WTC11 (cell line): ENCODE measurements at regions not wholly inside any gene's neighbourhood (a gene's known extent, or its start where the extent isn't known, plus 50 kb on each side); places are given as distances from the start of the nearest gene placed in this dataset.

Experiments used
- ATAC-seq: fragments of 200-7000 bp; cut with Tn5 transposase; 2 replicates; pipeline ENCODE4 v1.10.0; 2021; ENCODE audit warnings: mild to moderate bottlenecking, moderate library complexity
- CTCF ChIA-PET: fragments of 300-600 bp; sonication (Branson Sonifier 250); formaldehyde crosslinking; loops from one replicate; lab custom pipeline; 2021; ENCODE audit warnings: antibody characterized with exemption; lab: Charles Lee
- POLR2A ChIA-PET: fragments of 350-600 bp; sonication (Branson Sonifier 250); formaldehyde crosslinking; loops from one replicate; lab custom pipeline; 2021; ENCODE audit warnings: antibody characterized with exemption; lab: Charles Lee
- DNase-seq: peaks from one replicate; pipeline ENCODE4 v3.0.0; 2021; ENCODE audit warnings: low spot score
- H3K27ac Mint-ChIP-seq: 2 replicates; pipeline ENCODE4 v1.8.0; 2021; ENCODE audit warnings: mixed read lengths
- H3K27me3 Mint-ChIP-seq: 2 replicates; pipeline ENCODE4 v1.8.0; 2021; ENCODE audit warnings: low read depth, mild to moderate bottlenecking, moderate library complexity, mixed read lengths
- H3K36me3 Mint-ChIP-seq: 2 replicates; pipeline ENCODE4 v1.8.0; 2021; ENCODE audit warnings: mixed read lengths
- H3K4me1 Mint-ChIP-seq: 2 replicates; pipeline ENCODE4 v1.8.0; 2022; ENCODE audit warnings: mixed read lengths
- H3K4me3 Mint-ChIP-seq: 2 replicates; pipeline ENCODE4 v1.8.0; 2021; ENCODE audit warnings: mild to moderate bottlenecking, moderate library complexity, mixed read lengths
- H3K9me3 Mint-ChIP-seq: 2 replicates; pipeline ENCODE4 v1.8.0; 2021; ENCODE audit warnings: mixed read lengths
- E2F1 ChIP-seq: sonication (generic); formaldehyde crosslinking; IDR thresholded peaks from 2 replicates; pipeline ENCODE4 v1.8.0; 2022; ENCODE audit warnings: mild to moderate bottlenecking, missing genetic modification reagents
- ELF4 ChIP-seq: sonication (generic); formaldehyde crosslinking; IDR thresholded peaks from 2 replicates; pipeline ENCODE4 v1.8.1; 2022; ENCODE audit warnings: low read depth, mild to moderate bottlenecking, moderate library complexity, missing genetic modification reagents
- ERG ChIP-seq: fragments of 250-450 bp; sonication (Bioruptor Pico); IDR thresholded peaks from 2 replicates; pipeline ENCODE4 v1.8.0; 2021; ENCODE audit warnings: mild to moderate bottlenecking
- FOXK1 ChIP-seq: sonication (generic); formaldehyde crosslinking; IDR thresholded peaks from 2 replicates; pipeline ENCODE4 v1.8.0; 2022; ENCODE audit warnings: mild to moderate bottlenecking, moderate library complexity, missing genetic modification reagents
- GABPB1 ChIP-seq: sonication (generic); formaldehyde crosslinking; IDR thresholded peaks from 2 replicates; pipeline ENCODE4 v1.8.1; 2023; ENCODE audit warnings: mild to moderate bottlenecking, missing genetic modification reagents
- JUN ChIP-seq: sonication (generic); formaldehyde crosslinking; IDR thresholded peaks from 2 replicates; pipeline ENCODE4 v1.8.0; 2023; ENCODE audit warnings: mild to moderate bottlenecking, missing genetic modification reagents
- MLX ChIP-seq: sonication (generic); formaldehyde crosslinking; IDR thresholded peaks from 2 replicates; pipeline ENCODE4 v1.8.1; 2023; ENCODE audit warnings: mild to moderate bottlenecking, missing genetic modification reagents, moderate library complexity
- MXD4 ChIP-seq: fragments of 250-450 bp; sonication (Bioruptor Pico); IDR thresholded peaks from 2 replicates; pipeline ENCODE4 v1.8.0; 2021; ENCODE audit warnings: mild to moderate bottlenecking, moderate library complexity, borderline replicate concordance
- MYBL2 ChIP-seq: sonication (generic); formaldehyde crosslinking; IDR thresholded peaks from 2 replicates; pipeline ENCODE4 v1.8.1; 2023; ENCODE audit warnings: mild to moderate bottlenecking, moderate library complexity, missing genetic modification reagents
- PREB ChIP-seq: sonication (generic); formaldehyde crosslinking; IDR thresholded peaks from 2 replicates; pipeline ENCODE4 v1.8.1; 2022; ENCODE audit warnings: mild to moderate bottlenecking, missing genetic modification reagents, moderate library complexity, borderline replicate concordance
- PRRX2 ChIP-seq: fragments of 250-450 bp; sonication (Bioruptor Pico); IDR thresholded peaks from 2 replicates; pipeline ENCODE4 v1.8.0; 2021; ENCODE audit warnings: mild to moderate bottlenecking
- ZNF121 ChIP-seq: sonication (generic); formaldehyde crosslinking; IDR thresholded peaks from 2 replicates; pipeline ENCODE4 v1.8.0; 2023; ENCODE audit warnings: missing genetic modification reagents
- ZNF232 ChIP-seq: sonication (generic); formaldehyde crosslinking; IDR thresholded peaks from 2 replicates; pipeline ENCODE4 v1.8.0; 2022; ENCODE audit warnings: mild to moderate bottlenecking, missing genetic modification reagents
- ZNF281 ChIP-seq: sonication (generic); formaldehyde crosslinking; IDR thresholded peaks from 2 replicates; pipeline ENCODE4 v1.8.0; 2023; ENCODE audit warnings: mild to moderate bottlenecking, missing genetic modification reagents
- ZNF317 ChIP-seq: sonication (generic); formaldehyde crosslinking; IDR thresholded peaks from 2 replicates; pipeline ENCODE4 v1.8.1; 2023; ENCODE audit warnings: low read depth, mild to moderate bottlenecking, moderate library complexity, missing genetic modification reagents, borderline replicate concordance
- ZNF396 ChIP-seq: fragments of 250-450 bp; sonication (Bioruptor Pico); IDR thresholded peaks from 2 replicates; pipeline ENCODE4 v1.8.0; 2021; ENCODE audit warnings: mild to moderate bottlenecking, moderate library complexity, borderline replicate concordance
- ZNF423 ChIP-seq: fragments of 250-450 bp; sonication (Bioruptor Pico); IDR thresholded peaks from 2 replicates; pipeline ENCODE4 v2.1.2; 2022; ENCODE audit warnings: mild to moderate bottlenecking, moderate library complexity
- ZSCAN18 ChIP-seq: fragments of 250-450 bp; sonication (Bioruptor Pico); IDR thresholded peaks from 2 replicates; pipeline ENCODE4 v2.1.2; 2022; ENCODE audit warnings: mild to moderate bottlenecking, moderate library complexity
- TF ChIP-seq, protein P1 (sequence below): fragments of 200-600 bp; IDR thresholded peaks from 2 replicates; pipeline ENCODE4 v1.8.0; 2022; ENCODE audit warnings: antibody characterized with exemption
- TF ChIP-seq, protein P2 (sequence below): sonication (generic); formaldehyde crosslinking; IDR thresholded peaks from 2 replicates; pipeline ENCODE4 v1.8.1; 2022; ENCODE audit warnings: mild to moderate bottlenecking, moderate library complexity, missing genetic modification reagents
- TF ChIP-seq, protein P3 (sequence below): sonication (generic); formaldehyde crosslinking; IDR thresholded peaks from 2 replicates; pipeline ENCODE4 v1.8.0; 2023; ENCODE audit warnings: missing genetic modification reagents

- H3K27me3 Mint-ChIP-seq = no peaks in the 10 kb centered on the region
- CTCF ChIA-PET = no interaction called here
- no peaks in the 10 kb centered on the region for H3K36me3 Mint-ChIP-seq
- H3K27ac Mint-ChIP-seq = no peak overlapping the region
- peaks cover 5% of the 10 kb centered on the region; the same call in 1 of the 2 replicates for H3K4me1 Mint-ChIP-seq
- DNase-seq (no peak), ATAC-seq (no peak)
- no peak overlapping the region for H3K4me3 Mint-ChIP-seq
- TF ChIP-seq ZNF423 (CRISPR knock-in tag) (no peak), MXD4 (CRISPR knock-in tag) (no peak)
- H3K9me3 Mint-ChIP-seq = peaks cover 25% of the 10 kb centered on the region
- POLR2A ChIA-PET = no interaction called here
Measured at GRCh38 chr4:111977419-111977965, 167.8 kb upstream of the FAM241A start.

DNA sequence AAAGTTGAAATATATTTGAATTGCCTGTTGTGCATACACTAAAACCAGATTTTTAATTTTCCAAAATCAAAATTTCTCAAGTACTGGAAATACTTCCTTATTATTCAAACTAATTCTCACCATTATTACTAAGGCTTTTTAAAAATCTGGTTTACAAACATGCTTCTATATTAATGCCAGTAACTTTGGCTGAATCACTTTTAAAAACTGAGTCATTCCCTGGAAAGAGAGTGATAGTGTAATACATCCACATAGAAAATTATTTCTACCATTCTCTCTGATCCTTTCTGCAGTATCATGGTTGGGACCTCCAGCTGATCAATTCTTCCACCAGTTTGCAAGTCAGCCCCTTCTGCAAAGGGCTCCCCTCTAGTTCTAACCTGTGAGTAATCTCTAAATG, 165.3 kb upstream of the FAM241A start:
- H3K9me3 Mint-ChIP-seq = peaks cover 23% of the 10 kb centered on the region
- CTCF ChIA-PET = no interaction called here
- TF ChIP-seq E2F1 (CRISPR knock-in tag) (no peak), ZSCAN18 (CRISPR knock-in tag) (no peak), ZNF281 (CRISPR knock-in tag) (no peak), ZNF121 (no peak), PREB (no peak), ZNF232 (CRISPR knock-in tag) (no peak), GABPB1 (no peak), FOXK1 (CRISPR knock-in tag) (no peak), JUN (CRISPR knock-in tag) (no peak), MLX (CRISPR knock-in tag) (no peak), MYBL2 (no peak), ZNF396 (no peak), ERG (CRISPR knock-in tag) (no peak), PRRX2 (CRISPR knock-in tag) (no peak), ELF4 (CRISPR knock-in tag) (no peak), ZNF317 (no peak)
- TF ChIP-seq, protein P1, sequence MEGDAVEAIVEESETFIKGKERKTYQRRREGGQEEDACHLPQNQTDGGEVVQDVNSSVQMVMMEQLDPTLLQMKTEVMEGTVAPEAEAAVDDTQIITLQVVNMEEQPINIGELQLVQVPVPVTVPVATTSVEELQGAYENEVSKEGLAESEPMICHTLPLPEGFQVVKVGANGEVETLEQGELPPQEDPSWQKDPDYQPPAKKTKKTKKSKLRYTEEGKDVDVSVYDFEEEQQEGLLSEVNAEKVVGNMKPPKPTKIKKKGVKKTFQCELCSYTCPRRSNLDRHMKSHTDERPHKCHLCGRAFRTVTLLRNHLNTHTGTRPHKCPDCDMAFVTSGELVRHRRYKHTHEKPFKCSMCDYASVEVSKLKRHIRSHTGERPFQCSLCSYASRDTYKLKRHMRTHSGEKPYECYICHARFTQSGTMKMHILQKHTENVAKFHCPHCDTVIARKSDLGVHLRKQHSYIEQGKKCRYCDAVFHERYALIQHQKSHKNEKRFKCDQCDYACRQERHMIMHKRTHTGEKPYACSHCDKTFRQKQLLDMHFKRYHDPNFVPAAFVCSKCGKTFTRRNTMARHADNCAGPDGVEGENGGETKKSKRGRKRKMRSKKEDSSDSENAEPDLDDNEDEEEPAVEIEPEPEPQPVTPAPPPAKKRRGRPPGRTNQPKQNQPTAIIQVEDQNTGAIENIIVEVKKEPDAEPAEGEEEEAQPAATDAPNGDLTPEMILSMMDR = no peak
- TF ChIP-seq, protein P2, sequence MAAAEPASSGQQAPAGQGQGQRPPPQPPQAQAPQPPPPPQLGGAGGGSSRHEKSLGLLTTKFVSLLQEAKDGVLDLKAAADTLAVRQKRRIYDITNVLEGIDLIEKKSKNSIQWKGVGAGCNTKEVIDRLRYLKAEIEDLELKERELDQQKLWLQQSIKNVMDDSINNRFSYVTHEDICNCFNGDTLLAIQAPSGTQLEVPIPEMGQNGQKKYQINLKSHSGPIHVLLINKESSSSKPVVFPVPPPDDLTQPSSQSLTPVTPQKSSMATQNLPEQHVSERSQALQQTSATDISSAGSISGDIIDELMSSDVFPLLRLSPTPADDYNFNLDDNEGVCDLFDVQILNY (CRISPR knock-in tag) = no peak
- TF ChIP-seq, protein P3, sequence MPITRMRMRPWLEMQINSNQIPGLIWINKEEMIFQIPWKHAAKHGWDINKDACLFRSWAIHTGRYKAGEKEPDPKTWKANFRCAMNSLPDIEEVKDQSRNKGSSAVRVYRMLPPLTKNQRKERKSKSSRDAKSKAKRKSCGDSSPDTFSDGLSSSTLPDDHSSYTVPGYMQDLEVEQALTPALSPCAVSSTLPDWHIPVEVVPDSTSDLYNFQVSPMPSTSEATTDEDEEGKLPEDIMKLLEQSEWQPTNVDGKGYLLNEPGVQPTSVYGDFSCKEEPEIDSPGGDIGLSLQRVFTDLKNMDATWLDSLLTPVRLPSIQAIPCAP (CRISPR knock-in tag) = no peak

More for the DNA sequence above, 165.3 kb upstream of the FAM241A start:
- DNase-seq (no peak), ATAC-seq (no peak)
- Mint-ChIP-seq H3K4me1 (peaks cover 13% of the 10 kb centered on the region), H3K27me3 (no peaks in the 10 kb centered on the region), H3K27ac (no peak overlapping the region), H3K4me3 (no peak overlapping the region), H3K36me3 (no peaks in the 10 kb centered on the region)
- POLR2A ChIA-PET = no interaction called here
